PC-9 (cell line): ENCODE measurements at regions not wholly inside any gene's neighbourhood (a gene's known extent, or its start where the extent isn't known, plus 50 kb on each side); places are given as distances from the start of the nearest gene placed in this dataset.

Source experiments
- EZH2 ChIP-seq: fragments of 200-600 bp; sonication (generic); IDR thresholded peaks from 2 replicates; pipeline ENCODE4 v1.8.0; 2017; ENCODE audit warnings: antibody characterized with exemption, low read depth
- TF ChIP-seq, protein P1 (sequence below): fragments of 200-600 bp; sonication (generic); conservative IDR thresholded peaks from 2 replicates; pipeline ENCODE4 v1.6.1; 2017; ENCODE audit warnings: mixed run types, antibody characterized with exemption, mild to moderate bottlenecking, moderate library complexity

DNA sequence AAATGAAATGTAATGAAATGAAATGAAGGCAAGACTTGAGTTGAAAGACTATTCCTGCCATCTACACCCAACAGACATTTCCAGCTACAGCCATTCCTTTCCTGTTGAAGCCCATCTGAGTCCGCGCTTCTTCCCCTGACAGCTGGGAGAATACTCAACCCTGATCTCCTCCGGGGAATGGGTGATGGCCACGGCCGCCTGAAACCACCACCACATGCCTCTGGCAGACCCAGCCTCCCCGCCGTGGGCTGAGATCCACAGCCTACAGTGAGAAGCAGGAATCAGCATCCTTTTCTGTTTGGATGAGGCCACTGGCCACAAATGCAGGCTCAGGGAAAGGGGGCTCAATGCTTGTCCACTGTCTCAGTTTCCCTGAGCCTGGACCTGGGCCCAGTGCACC, 130.3 kb downstream of the NCOR2 start:
- TF ChIP-seq EZH2: no peak
- TF ChIP-seq, protein P1, sequence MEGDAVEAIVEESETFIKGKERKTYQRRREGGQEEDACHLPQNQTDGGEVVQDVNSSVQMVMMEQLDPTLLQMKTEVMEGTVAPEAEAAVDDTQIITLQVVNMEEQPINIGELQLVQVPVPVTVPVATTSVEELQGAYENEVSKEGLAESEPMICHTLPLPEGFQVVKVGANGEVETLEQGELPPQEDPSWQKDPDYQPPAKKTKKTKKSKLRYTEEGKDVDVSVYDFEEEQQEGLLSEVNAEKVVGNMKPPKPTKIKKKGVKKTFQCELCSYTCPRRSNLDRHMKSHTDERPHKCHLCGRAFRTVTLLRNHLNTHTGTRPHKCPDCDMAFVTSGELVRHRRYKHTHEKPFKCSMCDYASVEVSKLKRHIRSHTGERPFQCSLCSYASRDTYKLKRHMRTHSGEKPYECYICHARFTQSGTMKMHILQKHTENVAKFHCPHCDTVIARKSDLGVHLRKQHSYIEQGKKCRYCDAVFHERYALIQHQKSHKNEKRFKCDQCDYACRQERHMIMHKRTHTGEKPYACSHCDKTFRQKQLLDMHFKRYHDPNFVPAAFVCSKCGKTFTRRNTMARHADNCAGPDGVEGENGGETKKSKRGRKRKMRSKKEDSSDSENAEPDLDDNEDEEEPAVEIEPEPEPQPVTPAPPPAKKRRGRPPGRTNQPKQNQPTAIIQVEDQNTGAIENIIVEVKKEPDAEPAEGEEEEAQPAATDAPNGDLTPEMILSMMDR: no peak
